Heart right ventricle (tissue), 16 donors: ENCODE measurements at regions not wholly inside any gene's neighbourhood (a gene's known extent, or its start where the extent isn't known, plus 50 kb on each side); places are given as distances from the start of the nearest gene placed in this dataset.

ENCODE experiments used
- ATAC-seq, 8 donors: fragments of 200-7000 bp; cut with Tn5 transposase; one replicate each; pipeline ENCODE4 v1.9.1; 2020; ENCODE audit warnings: mild to moderate bottlenecking in 8 of 8, moderate library complexity in 8 of 8, moderate number of reproducible peaks in 1 of 8
- DNase-seq, 2 donors: peaks; one replicate each; pipeline ENCODE4 v3.0.0-alpha.2; 2020
- H3K27ac ChIP-seq, 10 donors: fragments of 200-600 bp; sonication (generic) in 2 of 10; one replicate each; pipeline versions ENCODE4 v1.5.0 to v1.8.0; 2020 to 2022; ENCODE audit warnings: mild to moderate bottlenecking in 3 of 10
- H3K27me3 ChIP-seq, 7 donors: fragments of 200-600 bp; one replicate each; pipeline ENCODE4 v1.8.0; 2021 to 2022; ENCODE audit warnings: mild to moderate bottlenecking in 2 of 7
- H3K36me3 ChIP-seq, 9 donors: fragments of 200-600 bp; sonication (generic) in 1 of 9; one replicate each; pipeline versions ENCODE4 v1.5.0 to v1.8.0; 2020 to 2022; ENCODE audit warnings: mild to moderate bottlenecking in 2 of 9
- H3K4me1 ChIP-seq, 9 donors: fragments of 200-600 bp; sonication (generic) in 1 of 9; one replicate each; pipeline versions ENCODE4 v1.5.0 to v1.8.0; 2020 to 2022; ENCODE audit warnings: mild to moderate bottlenecking in 4 of 9
- H3K4me3 ChIP-seq, 10 donors: fragments of 200-600 bp; sonication (generic) in 2 of 10; one replicate each; pipeline versions ENCODE4 v1.5.0 to v1.8.0; 2020 to 2022; ENCODE audit warnings: mild to moderate bottlenecking in 7 of 10, moderate library complexity in 2 of 10
- H3K9me3 ChIP-seq, 11 donors: fragments of 200-600 bp in 10 of 11; sonication (generic) in 2 of 11; one replicate each; pipeline versions ENCODE4 v1.5.0 to v1.8.0; 2013 to 2022; ENCODE audit warnings: mild to moderate bottlenecking in 2 of 11, control low read depth in 1 of 11, moderate library complexity in 1 of 11
- CTCF ChIP-seq, 9 donors: fragments of 200-600 bp; sonication (generic) in 2 of 9; IDR thresholded peaks; one replicate each; pipeline versions ENCODE4 v1.5.0 to v1.8.0; 2021 to 2022; ENCODE audit warnings: antibody characterized with exemption in 9 of 9, mild to moderate bottlenecking in 5 of 9, moderate library complexity in 1 of 9
- WGBS, 2 donors: extraction: QIAGEN DNeasy Blood & Tissue Kit; methylation state at CpG; one replicate each; pipeline ENCODE4 v1.1.7; 2013; ENCODE audit warnings: inconsistent platforms in 1 of 2; 5-methylcytosine and 5-hydroxymethylcytosine counted together
- intact Hi-C, 10 donors: fragments of 100-400 bp; cut with DNase I; formaldehyde crosslinking; loops; one replicate each; pipeline versions ENCODE4 v1.11.1 to v1.14.2; 2022
- donor health status: Arrhythmogenic right ventricular cardiomyopathy.
- donor health status: ischemic (EF 13 %, LVEDD 7.1; RV severe dilation, severe dysfunction).
- donor health status: healthy with polysubstance abuse.
- donor health status: DM: no; HTN: yes; CAD: no.
- donor health status: DM: no; HTN: no; CAD: no.
- donor health status: ischemic (EF 25% LVEDD 6.9; RV normal size, moderate dysfunction).
- donor health status: ischemic (EF 25% LVEDD 5.7; RV mildly dilated, moderate dysfunction).
- donor health status: healthy.
- donor health status: DM: yes; HTN: yes; CAD: no.
- donor health status: Ischemic cardiomyopathy.
- donor health status: ischemic (EF 35%, LVEDD 5.7; RV mildly dilated, moderate dysfunction).
- donor health status: nonischemic (EF 11% LVEDD 7.7; RV severe dilation, severe dysfunction).
- donor health status: DM: yes; HTN: yes; CAD: no.
- donor health status: PGD.
- donor health status: ischemic (EF 29% LVEDD 5.4; RV normal size, mild dysfunction).
- donor health status: nonischemic (EF 23%, LVEDD 6.1; RV moderate dilation, normal function).

GRCh38 chr2:192487636-192488035, 292.9 kb upstream of the TMEFF2 start:
- 86 to 88% methylated on average over 11 of the region's 11 CpGs for WGBS, 2 donors
- H3K9me3 ChIP-seq: peaks cover 0 to 6% (median 0%) of the 10 kb centered on the region in 11 donors
- ATAC-seq (no peak), DNase-seq (no peak)
- no peaks in the 10 kb centered on the region for H3K27me3 ChIP-seq
- H3K4me3 ChIP-seq: no peak overlapping the region
- no peak for TF ChIP-seq CTCF (IDR thresholded peaks at IDR 0.05)
- no peak overlapping the region for H3K27ac ChIP-seq
- H3K36me3 ChIP-seq: no peaks in the 10 kb centered on the region
- intact Hi-C loops: no loop called here
- no peaks in the 10 kb centered on the region for H3K4me1 ChIP-seq

GRCh38 chr2:192484903-192485302, 290.2 kb upstream of the TMEFF2 start:
- H3K27ac ChIP-seq: no peak overlapping the region
- intact Hi-C loops: no loop called here
- ATAC-seq: no peak
- no peaks in the 10 kb centered on the region for H3K36me3 ChIP-seq
- H3K9me3 ChIP-seq: no peaks in the 10 kb centered on the region
- TF ChIP-seq CTCF (IDR thresholded peaks at IDR 0.05): no peak
- H3K27me3 ChIP-seq: no peaks in the 10 kb centered on the region
- no peaks in the 10 kb centered on the region for H3K4me1 ChIP-seq
- 40 to 88% methylated on average over 1 of the region's 1 CpG for WGBS, 2 donors
- DNase-seq: no peak
- no peak overlapping the region for H3K4me3 ChIP-seq

- H3K9me3 ChIP-seq: peaks cover 0 to 13% (median 0%) of the 10 kb centered on the region in 11 donors
- ATAC-seq: no peak
- H3K27me3 ChIP-seq: no peaks in the 10 kb centered on the region
- H3K4me3 ChIP-seq: no peak overlapping the region
- no peak for TF ChIP-seq CTCF (IDR thresholded peaks at IDR 0.05)
- no peaks in the 10 kb centered on the region for H3K36me3 ChIP-seq
- no peak for DNase-seq
- 81 to 83% methylated on average over 3 of the region's 3 CpGs for WGBS, 2 donors
- H3K4me1 ChIP-seq: no peaks in the 10 kb centered on the region
- intact Hi-C loops: no loop called here
- no peak overlapping the region for H3K27ac ChIP-seq
Observed at GRCh38 chr2:192480984-192481383, 286.3 kb upstream of the TMEFF2 start.

- H3K27me3 ChIP-seq: no peaks in the 10 kb centered on the region
- no peak overlapping the region for H3K4me3 ChIP-seq
- no peak for DNase-seq
- no peaks in the 10 kb centered on the region for H3K4me1 ChIP-seq
- WGBS, 2 donors: 0% methylated on average over 1 of the region's 1 CpG
- peaks cover 0 to 37% (median 0%) of the 10 kb centered on the region in 11 donors for H3K9me3 ChIP-seq
- no peaks in the 10 kb centered on the region for H3K36me3 ChIP-seq
- intact Hi-C loops: no loop called here
- no peak for ATAC-seq
- no peak for TF ChIP-seq CTCF (IDR thresholded peaks at IDR 0.05)
- no peak overlapping the region for H3K27ac ChIP-seq
Observed at GRCh38 chr2:192473331-192473730, 278.6 kb upstream of the TMEFF2 start.

GRCh38 chr2:192471982-192472381, 277.2 kb upstream of the TMEFF2 start:
- intact Hi-C loops: no loop called here
- Histone ChIP-seq H3K9me3 (peaks cover 0 to 35% (median 0%) of the 10 kb centered on the region in 11 donors), H3K27ac (no peak overlapping the region), H3K4me3 (no peak overlapping the region), H3K27me3 (no peaks in the 10 kb centered on the region), H3K4me1 (no peaks in the 10 kb centered on the region), H3K36me3 (no peaks in the 10 kb centered on the region)
- DNase-seq (no peak), ATAC-seq (no peak)
- TF ChIP-seq CTCF (IDR thresholded peaks at IDR 0.05): no peak
